ENCODE measurements at regions not wholly inside any gene's neighbourhood (a gene's known extent, or its start where the extent isn't known, plus 50 kb on each side); places are given as distances from the start of the nearest gene placed in this dataset.

DNA sequence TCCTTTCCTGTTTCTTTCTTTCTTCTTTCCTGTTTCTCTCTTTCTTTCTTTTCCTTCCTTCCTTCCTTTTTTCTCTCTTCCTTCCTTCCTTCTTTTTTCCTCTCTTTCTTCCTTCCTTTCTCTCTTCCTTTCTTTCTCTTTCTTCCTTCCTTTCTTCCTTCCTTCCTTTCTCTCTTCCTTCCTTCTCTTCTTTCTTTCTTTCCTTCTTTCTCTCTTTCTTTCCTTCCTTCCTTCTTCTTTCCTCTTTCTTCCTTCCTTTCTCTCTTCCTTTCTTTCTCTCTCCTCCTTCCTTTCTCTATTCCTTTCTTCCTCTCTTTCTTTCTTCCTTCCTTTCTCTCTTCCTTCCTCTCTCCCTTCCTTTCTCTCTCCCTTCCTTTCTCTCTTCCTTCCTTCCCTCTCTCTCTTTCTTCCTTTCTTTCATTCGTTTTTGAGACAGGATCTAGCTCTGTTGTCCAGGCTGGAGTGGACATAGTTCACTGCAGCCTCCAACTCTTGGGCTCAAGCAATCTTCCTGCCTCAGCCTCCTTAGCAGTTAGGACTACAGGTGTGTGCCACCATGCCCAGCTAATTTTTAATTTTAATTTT, 170.8 kb upstream of the GMDS start:
- Histone ChIP-seq H4K20me1 (ENCODE audit: insufficient read depth) (no peaks in the 10 kb centered on the region), H3K36me3 (ENCODE audit: control insufficient read depth in 1 of 2, insufficient read depth in 2 of 2, low read length in 2 of 2) (no peaks in the 10 kb centered on the region), H3K4me1 (ENCODE audit: control insufficient read depth in 1 of 2, insufficient read depth in 2 of 2, low read length in 2 of 2) (no peaks in the 10 kb centered on the region), H3K27ac (ENCODE audit: low read depth, low read length) (no peak overlapping the region), H3K4me2 (ENCODE audit: low read length) (no peak overlapping the region), H3K9ac (ENCODE audit: low read length) (no peak overlapping the region), H3K9me3 (ENCODE audit: control insufficient read depth in 1 of 2, insufficient read depth in 1 of 2, low read depth in 1 of 2, low read length in 2 of 2) (no peaks in the 10 kb centered on the region), H3K79me2 (ENCODE audit: insufficient read depth, low read length) (no peaks in the 10 kb centered on the region), H3K9me2 (ENCODE audit: insufficient read depth) (no peaks in the 10 kb centered on the region), H3K27me3 (ENCODE audit: insufficient read depth, low read length) (no peaks in the 10 kb centered on the region), H3K4me3 (replicated peaks in 1 of 2; ENCODE audit: low read depth in 1 of 2, low read length in 2 of 2) (no peak overlapping the region), H2AFZ (ENCODE audit: low read depth, low read length, poor library complexity, severe bottlenecking) (no peak overlapping the region)
- RAD21 ChIA-PET (ENCODE audit: low non-redundant PET in 1 of 2, low total read pairs in 2 of 2, uncharacterized antibody in 2 of 2, unreplicated experiment in 2 of 2), result no interaction called here
- CTCF ChIA-PET, result no interaction called here
- TF ChIP-seq, protein P1, sequence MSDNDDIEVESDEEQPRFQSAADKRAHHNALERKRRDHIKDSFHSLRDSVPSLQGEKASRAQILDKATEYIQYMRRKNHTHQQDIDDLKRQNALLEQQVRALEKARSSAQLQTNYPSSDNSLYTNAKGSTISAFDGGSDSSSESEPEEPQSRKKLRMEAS (IDR thresholded peaks at IDR 0.05), result no peak
- TF ChIP-seq TCF7L2 (IDR thresholded peaks at IDR 0.05; ENCODE audit: borderline replicate concordance, extremely low read depth, insufficient read depth, insufficient read length), result no peak
- TF ChIP-seq, protein P2, sequence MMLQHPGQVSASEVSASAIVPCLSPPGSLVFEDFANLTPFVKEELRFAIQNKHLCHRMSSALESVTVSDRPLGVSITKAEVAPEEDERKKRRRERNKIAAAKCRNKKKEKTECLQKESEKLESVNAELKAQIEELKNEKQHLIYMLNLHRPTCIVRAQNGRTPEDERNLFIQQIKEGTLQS (IDR thresholded peaks at IDR 0.05), result no peak
- TF ChIP-seq, protein P3, sequence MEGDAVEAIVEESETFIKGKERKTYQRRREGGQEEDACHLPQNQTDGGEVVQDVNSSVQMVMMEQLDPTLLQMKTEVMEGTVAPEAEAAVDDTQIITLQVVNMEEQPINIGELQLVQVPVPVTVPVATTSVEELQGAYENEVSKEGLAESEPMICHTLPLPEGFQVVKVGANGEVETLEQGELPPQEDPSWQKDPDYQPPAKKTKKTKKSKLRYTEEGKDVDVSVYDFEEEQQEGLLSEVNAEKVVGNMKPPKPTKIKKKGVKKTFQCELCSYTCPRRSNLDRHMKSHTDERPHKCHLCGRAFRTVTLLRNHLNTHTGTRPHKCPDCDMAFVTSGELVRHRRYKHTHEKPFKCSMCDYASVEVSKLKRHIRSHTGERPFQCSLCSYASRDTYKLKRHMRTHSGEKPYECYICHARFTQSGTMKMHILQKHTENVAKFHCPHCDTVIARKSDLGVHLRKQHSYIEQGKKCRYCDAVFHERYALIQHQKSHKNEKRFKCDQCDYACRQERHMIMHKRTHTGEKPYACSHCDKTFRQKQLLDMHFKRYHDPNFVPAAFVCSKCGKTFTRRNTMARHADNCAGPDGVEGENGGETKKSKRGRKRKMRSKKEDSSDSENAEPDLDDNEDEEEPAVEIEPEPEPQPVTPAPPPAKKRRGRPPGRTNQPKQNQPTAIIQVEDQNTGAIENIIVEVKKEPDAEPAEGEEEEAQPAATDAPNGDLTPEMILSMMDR (IDR thresholded peaks at IDR 0.05 in 2 of 3, conservative IDR thresholded peaks at IDR 0.05 in 1 of 3; ENCODE audit: borderline replicate concordance in 1 of 3, insufficient read depth in 1 of 3, low read depth in 2 of 3, low read length in 2 of 3), result no peak
- TF ChIP-seq RAD21 (IDR thresholded peaks at IDR 0.05; ENCODE audit: low read depth), result no peak
- TF ChIP-seq POLR2A (IDR thresholded peaks at IDR 0.05; ENCODE audit: borderline replicate concordance, extremely low read depth, insufficient read depth, insufficient read length), result no peak
- TF ChIP-seq SIN3A (IDR thresholded peaks at IDR 0.05; ENCODE audit: low read depth), result no peak
- TF ChIP-seq POLR2AphosphoS5 (IDR thresholded peaks at IDR 0.05; ENCODE audit: low read depth, low read length), result no peak
- DNase-seq (ENCODE audit: low read depth, low spot score) (no peak), ATAC-seq (no peak)
- POLR2A ChIA-PET, result no interaction called here
- intact Hi-C loops (cut with micrococcal nuclease), result no loop called here
- BruUV-seq (replicated peaks), result no TSS peak

Data from HCT116 (cell line).